GM21737 (cell line): ENCODE measurements at regions not wholly inside any gene's neighbourhood (a gene's known extent, or its start where the extent isn't known, plus 50 kb on each side); places are given as distances from the start of the nearest gene placed in this dataset.

ENCODE experiments used
- ATAC-seq: cut with Tn5 transposase; IDR thresholded peaks from one replicate; pipeline ENCODE4 v1.9.1; 2021; ENCODE audit warnings: mild to moderate bottlenecking, moderate library complexity; ENCODE audit not compliant: unreplicated experiment

- no peak for ATAC-seq
These were observed 398.9 kb downstream of the MATN1 start for GRCh38 chr1:30324251-30325084.

GRCh38 chr1:30323841-30324240 is 399.5 kb downstream of the MATN1 start:
- ATAC-seq = no peak

- ATAC-seq = no peak
These were observed 400.0 kb downstream of the MATN1 start for GRCh38 chr1:30323352-30323751.

- ATAC-seq = no peak
These were observed 400.5 kb downstream of the MATN1 start for GRCh38 chr1:30322859-30323257.

GRCh38 chr1:30321996-30322858 is 401.2 kb downstream of the MATN1 start:
- ATAC-seq = no peak

- ATAC-seq = no peak
These were observed 402.0 kb downstream of the MATN1 start for GRCh38 chr1:30321246-30321910.

GRCh38 chr1:30320581-30320890 is 402.8 kb downstream of the MATN1 start:
- no peak for ATAC-seq

GRCh38 chr1:30319765-30320580 is 403.4 kb downstream of the MATN1 start:
- ATAC-seq = no peak

GRCh38 chr1:30318864-30319718 is 404.3 kb downstream of the MATN1 start:
- no peak for ATAC-seq

GRCh38 chr1:30318413-30318812 is 405.0 kb downstream of the MATN1 start:
- ATAC-seq = no peak

GRCh38 chr1:30317921-30318320 is 405.5 kb downstream of the MATN1 start:
- no peak for ATAC-seq

- ATAC-seq = no peak
These were observed 407.3 kb downstream of the MATN1 start for GRCh38 chr1:30316056-30316455.

- no peak for ATAC-seq
These were observed 408.0 kb downstream of the MATN1 start for GRCh38 chr1:30315185-30315960.

GRCh38 chr1:30314591-30314990 is 408.8 kb downstream of the MATN1 start:
- ATAC-seq = no peak

GRCh38 chr1:30313584-30313983 is 409.8 kb downstream of the MATN1 start:
- ATAC-seq = no peak

GRCh38 chr1:30313176-30313575 is 410.2 kb downstream of the MATN1 start:
- ATAC-seq = no peak

- ATAC-seq = no peak
These were observed 411.2 kb downstream of the MATN1 start for GRCh38 chr1:30312226-30312625.

GRCh38 chr1:30311749-30312148 is 411.6 kb downstream of the MATN1 start:
- no peak for ATAC-seq
